K562 (cell line): ENCODE measurements at regions not wholly inside any gene's neighbourhood (a gene's known extent, or its start where the extent isn't known, plus 50 kb on each side); places are given as distances from the start of the nearest gene placed in this dataset.
A peak's percentile ranks its signal among the peaks of the same experiment; 100 is the strongest.

Experiments used
- ATAC-seq: fragments of 200-7000 bp; cut with Tn5 transposase; 3 replicates; pipeline ENCODE4 v1.9.1; 2020; ENCODE audit warnings: moderate library complexity
- BruUV-seq: library from RNA; stranded (reverse); fragments of 400-500 nt; replicated peaks from 2 replicates; lab custom pipeline; 2021; lab: Mats Ljungman, UMichigan
- CTCF ChIA-PET: fragments of 300-600 bp; formaldehyde crosslinking; extraction: SDS; loops from one replicate; lab custom pipeline; 2021; ENCODE audit warnings: low intra/inter-chr PET ratio; lab: Yijun Ruan, JAX
- POLR2A ChIA-PET: fragments of 300-600, 350-650 bp; sonication (Branson Sonifier 250); formaldehyde crosslinking; extraction: SDS; loops from one replicate; lab custom pipeline; 2021; ENCODE audit warnings: antibody characterized with exemption, inconsistent platforms; lab: Yijun Ruan, JAX
- DNase-seq, 4 experiments: peaks; one replicate each; pipeline versions ENCODE4 v3.0.0 to v3.0.0-alpha.2; 2011 to 2018; ENCODE audit warnings: low spot score in 3 of 4, mixed read lengths in 3 of 4; ENCODE audit errors: extremely low read depth in 1 of 4
- FAIRE-seq: peaks from 2 replicates; lab custom pipeline; 2011; peaks lifted over from hg19 to GRCh38; lab: Jason Lieb, UNC
- H2AFZ ChIP-seq: 2 replicates; pipeline ENCODE4 v1.6.0; 2011; ENCODE audit warnings: low read depth, low read length, control low read depth, inconsistent platforms
- H3K27ac ChIP-seq: fragments of 200-600 bp; 3 replicates; pipeline ENCODE4 v1.8.0; 2011; ENCODE audit warnings: low read depth, mild to moderate bottlenecking, control low read depth, inconsistent platforms, low read length, moderate library complexity, mixed read lengths; ENCODE audit errors: extremely low read depth
- H3K27me3 ChIP-seq, 2 experiments: fragments of 300-600 bp in 1 of 2; 2 replicates in 1 of 2; 3 replicates in 1 of 2; pipeline versions ENCODE4 v1.6.0 to v1.8.0; 2011; ENCODE audit warnings: inconsistent platforms in 2 of 2, low read length in 2 of 2, mild to moderate bottlenecking in 1 of 2, mixed read lengths in 1 of 2, moderate library complexity in 1 of 2; ENCODE audit not compliant: control insufficient read depth in 2 of 2, insufficient read depth in 2 of 2
- H3K36me3 ChIP-seq: fragments of 300-600 bp; 3 replicates; pipeline ENCODE4 v1.8.0; 2011; ENCODE audit warnings: mild to moderate bottlenecking, low read length, inconsistent platforms; ENCODE audit not compliant: control insufficient read depth, insufficient read depth
- H3K4me1 ChIP-seq, 2 experiments: fragments of 200-600 bp in 1 of 2; replicated peaks in 1 of 2; 2 replicates in 1 of 2; 3 replicates in 1 of 2; pipeline versions ENCODE4 v1.5.1 to v1.8.0; 2011; ENCODE audit warnings: inconsistent platforms in 2 of 2, low read length in 2 of 2, mild to moderate bottlenecking in 1 of 2, mixed read lengths in 1 of 2, moderate library complexity in 1 of 2; ENCODE audit not compliant: control insufficient read depth in 2 of 2, insufficient read depth in 2 of 2
- H3K4me2 ChIP-seq: 2 replicates; pipeline ENCODE4 v1.6.1; 2011; ENCODE audit warnings: low read length, control low read depth, inconsistent platforms, mixed read lengths; ENCODE audit not compliant: insufficient read depth
- H3K4me3 ChIP-seq: fragments of 200-600 bp; sonication (generic), shearing (Covaris generic); 2 replicates; pipeline ENCODE4 v1.5.1; 2016; ENCODE audit warnings: control low read depth, inconsistent platforms
- H3K79me2 ChIP-seq: fragments of 200-600 bp; 3 replicates; pipeline ENCODE4 v1.8.0; 2011; ENCODE audit warnings: low read length, inconsistent platforms; ENCODE audit not compliant: control insufficient read depth, insufficient read depth
- H3K9ac ChIP-seq, 2 experiments: 2 replicates each; pipeline versions ENCODE4 v1.6.0 to v1.6.1; 2011; ENCODE audit warnings: low read depth in 2 of 2, low read length in 2 of 2, control low read depth in 1 of 2, inconsistent platforms in 1 of 2, mild to moderate bottlenecking in 1 of 2, mixed read lengths in 1 of 2; ENCODE audit not compliant: insufficient read depth in 1 of 2
- H3K9me1 ChIP-seq: one replicate; pipeline ENCODE4 v1.6.0; 2011; ENCODE audit warnings: inconsistent platforms, mild to moderate bottlenecking, low read length, moderate library complexity; ENCODE audit not compliant: control insufficient read depth, insufficient read depth
- H3K9me3 ChIP-seq: replicated peaks from 2 replicates; pipeline ENCODE4 v1.5.1; 2011; ENCODE audit warnings: low read depth, low read length, inconsistent platforms; ENCODE audit not compliant: control insufficient read depth, insufficient read depth
- H4K20me1 ChIP-seq: replicated peaks from 2 replicates; pipeline ENCODE4 v1.6.1; 2011; ENCODE audit warnings: low read length, inconsistent platforms, mixed read lengths; ENCODE audit not compliant: control insufficient read depth, insufficient read depth
- ATF3 ChIP-seq, 2 experiments: fragments of 450-650 bp in 1 of 2; sonication (generic) in 1 of 2; formaldehyde crosslinking in 1 of 2; IDR thresholded peaks in 1 of 2; conservative IDR thresholded peaks in 1 of 2; 2 replicates each; pipeline versions ENCODE4 v1.6.1 to v1.8.1; 2016 to 2023; ENCODE audit warnings: mild to moderate bottlenecking in 2 of 2, moderate library complexity in 2 of 2, inconsistent platforms in 1 of 2, missing genetic modification reagents in 1 of 2
- DMBX1 ChIP-seq: fragments of 250-450 bp; sonication (Bioruptor Pico); IDR thresholded peaks from 2 replicates; pipeline ENCODE4 v1.8.0; 2022; ENCODE audit warnings: inconsistent platforms, mild to moderate bottlenecking, moderate library complexity, borderline replicate concordance
- GATA2 ChIP-seq: sonication (generic); formaldehyde crosslinking; IDR thresholded peaks from 2 replicates; pipeline ENCODE4 v1.4.0; 2020; ENCODE audit warnings: mild to moderate bottlenecking, missing genetic modification reagents
- IFI16 ChIP-seq: fragments of 250-450 bp; sonication (Bioruptor Pico); IDR thresholded peaks from 2 replicates; pipeline ENCODE4 v2.1.2; 2022; ENCODE audit warnings: mild to moderate bottlenecking, inconsistent platforms
- KLF10 ChIP-seq: fragments of 250-450 bp; sonication (Bioruptor Pico); IDR thresholded peaks from 2 replicates; pipeline ENCODE4 v1.6.1; 2021; ENCODE audit warnings: matching md5 sums
- MCM5 ChIP-seq: fragments of 450-650 bp; IDR thresholded peaks from 2 replicates; pipeline ENCODE4 v1.6.1; 2016; ENCODE audit warnings: low read depth
- POLR2A ChIP-seq: fragments of 450-650 bp; conservative IDR thresholded peaks from 2 replicates; pipeline ENCODE4 v1.6.1; 2016
- RBM34 ChIP-seq: fragments of 200-400 bp; formaldehyde crosslinking; IDR thresholded peaks from 2 replicates; pipeline ENCODE4 v1.6.1; 2018; ENCODE audit warnings: low read length, borderline replicate concordance; ENCODE audit not compliant: insufficient read depth
- RFX1 ChIP-seq: fragments of 450-650 bp; IDR thresholded peaks from 2 replicates; pipeline ENCODE4 v1.6.1; 2016; ENCODE audit warnings: mild to moderate bottlenecking, moderate library complexity
- SIX5 ChIP-seq, 2 experiments: IDR thresholded peaks; 2 replicates each; pipeline ENCODE4 v1.6.1; 2011; ENCODE audit warnings: low read length in 2 of 2, borderline replicate concordance in 1 of 2, low read depth in 1 of 2, mild to moderate bottlenecking in 1 of 2, moderate library complexity in 1 of 2; ENCODE audit not compliant: insufficient read depth in 1 of 2
- SNAPC5 ChIP-seq: fragments of 250-450 bp; sonication (Bioruptor Pico); IDR thresholded peaks from 2 replicates; pipeline ENCODE4 v1.8.0; 2021; ENCODE audit warnings: moderate library complexity, mild to moderate bottlenecking, inconsistent platforms
- STAT5A ChIP-seq: IDR thresholded peaks from 2 replicates; pipeline ENCODE4 v1.6.1; 2012; ENCODE audit warnings: low read length, inconsistent platforms, borderline replicate concordance
- TEAD4 ChIP-seq, 2 experiments: sonication (generic) in 1 of 2; formaldehyde crosslinking in 1 of 2; IDR thresholded peaks; 2 replicates each; pipeline versions ENCODE4 v1.6.1 to v1.8.0; 2012 to 2022; ENCODE audit warnings: borderline replicate concordance in 1 of 2, inconsistent platforms in 1 of 2, low read length in 1 of 2, mild to moderate bottlenecking in 1 of 2, missing genetic modification reagents in 1 of 2
- ZNF134 ChIP-seq: fragments of 250-450 bp; sonication (Bioruptor Pico); conservative IDR thresholded peaks from 2 replicates; pipeline ENCODE4 v1.4.0; 2020
- ZNF384 ChIP-seq: IDR thresholded peaks from 2 replicates; pipeline ENCODE4 v1.6.1; 2012; ENCODE audit warnings: low read depth, low read length, improper control_type of control experiment
- WGBS: fragments of 100-300 bp; shearing (Covaris generic); methylation state at CpG from one replicate; pipeline ENCODE4 v1.1.6; 2016; ENCODE audit warnings: low coverage, mixed read lengths; ENCODE audit not compliant: insufficient coverage; ENCODE audit errors: missing lambda C conversion rate; 5-methylcytosine and 5-hydroxymethylcytosine counted together
- in situ Hi-C: fragments of 300-500 bp; cut with MboI; formaldehyde crosslinking; loops from 4 replicates; pipeline ENCODE4 v1.15.0; 2018; ENCODE audit warnings: inconsistent platforms, mixed read lengths
- intact Hi-C: fragments of 100-400 bp; cut with micrococcal nuclease; formaldehyde crosslinking; loops from 2 replicates; pipeline ENCODE4 v1.14.2; 2022

GRCh38 chr14:61623927-61624326 is 71.4 kb upstream of the HIF1A start (continued):
- TF ChIP-seq IFI16 (no peak), POLR2A (no peak), ZNF134 (CRISPR knock-in tag) (no peak), KLF10 (CRISPR knock-in tag) (no peak), RBM34 (no peak), DMBX1 (no peak), SIX5 (IDR thresholded peaks at IDR 0.05; ENCODE audit: borderline replicate concordance in 1 of 2, insufficient read depth in 1 of 2, low read depth in 1 of 2, low read length in 2 of 2) (no peak), ZNF384 (no peak), TEAD4 (IDR thresholded peaks at IDR 0.05; ENCODE audit: low read length) (no peak), TEAD4 (CRISPR knock-in tag; IDR thresholded peaks at IDR 0.05; ENCODE audit: borderline replicate concordance) (no peak), MCM5 (no peak), STAT5A (no peak)
- TF ChIP-seq, all 486 proteins: peak for 0

GRCh38 chr14:61625165-61625564 is 70.1 kb upstream of the HIF1A start:
- no peaks in the 10 kb centered on the region; a peak in 2 of 5 replicates for H3K27me3 ChIP-seq
- H3K9me3 ChIP-seq, result no peaks in the 10 kb centered on the region
- H3K36me3 ChIP-seq, result no peaks in the 10 kb centered on the region
- H3K4me2 ChIP-seq, result no peak overlapping the region
- H3K79me2 ChIP-seq, result no peaks in the 10 kb centered on the region
- no peaks in the 10 kb centered on the region for H4K20me1 ChIP-seq
- POLR2A ChIA-PET, result no interaction called here
- TF ChIP-seq ATF3 (IDR thresholded peaks at IDR 0.05) (peak; percentile 26; the same call in 1 of the 2 replicates), ATF3 (CRISPR knock-in tag; conservative IDR thresholded peaks at IDR 0.05) (no peak), RFX1 (peak; percentile 37; the same call in 1 of the 2 replicates), GATA2 (CRISPR knock-in tag) (no peak), SNAPC5 (CRISPR knock-in tag) (no peak)
- in situ Hi-C loops, result no loop called here
- H3K4me3 ChIP-seq, result no peak overlapping the region
- no peak overlapping the region for H3K27ac ChIP-seq
- ATAC-seq, result no peak
- H3K4me1 ChIP-seq, result no peaks in the 10 kb centered on the region
- CTCF ChIA-PET, result no interaction called here
- intact Hi-C loops, result no loop called here
- H3K9me1 ChIP-seq, result no peaks in the 10 kb centered on the region
- FAIRE-seq, result no peak
- H3K9ac ChIP-seq, result no peak overlapping the region
- 17% methylated on average over 1 of the region's 1 CpG for WGBS
- DNase-seq, result no peak
- H2AFZ ChIP-seq, result no peak overlapping the region
- BruUV-seq, result no TSS peak
